ENCODE measurements at regions not wholly inside any gene's neighbourhood (a gene's known extent, or its start where the extent isn't known, plus 50 kb on each side); places are given as distances from the start of the nearest gene placed in this dataset.
A peak's percentile ranks its signal among the peaks of the same experiment; 100 is the strongest.
"Not testable (repeated sequence)": the region's sequence is repeated elsewhere in the genome, so short reads cannot be mapped to it uniquely, and the experiment has no call there.

- DNase-seq, result no peak
Measured at GRCh38 chr3:181239441-181239840, 249.9 kb upstream of the DNAJC19 start.

- DNase-seq, result no peak
Measured at GRCh38 chr3:181230258-181230657, 240.7 kb upstream of the DNAJC19 start.

GRCh38 chr3:181213347-181213746, 223.8 kb upstream of the DNAJC19 start:
- DNase-seq, result no peak

GRCh38 chr3:181212271-181212670, 222.7 kb upstream of the DNAJC19 start:
- DNase-seq, result no peak

GRCh38 chr3:181210275-181210674, 220.7 kb upstream of the DNAJC19 start:
- DNase-seq, result peak; percentile 6

GRCh38 chr3:181189556-181189955, 200.0 kb upstream of the DNAJC19 start:
- no peak for DNase-seq

GRCh38 chr3:181183764-181184163, 194.2 kb upstream of the DNAJC19 start:
- DNase-seq, result no peak

- not testable (repeated sequence) for DNase-seq
Measured at GRCh38 chr3:181183057-181183456, 193.5 kb upstream of the DNAJC19 start.

- no peak for DNase-seq
Measured at GRCh38 chr3:181178991-181179390, 189.5 kb upstream of the DNAJC19 start.

GRCh38 chr3:181176601-181177000, 187.1 kb upstream of the DNAJC19 start:
- peak; percentile 71 for DNase-seq

- no peak for DNase-seq
Measured at GRCh38 chr3:181174676-181175233, 185.2 kb upstream of the DNAJC19 start.

GRCh38 chr3:181174022-181174421, 184.5 kb upstream of the DNAJC19 start:
- no peak for DNase-seq

GRCh38 chr3:181173227-181173626, 183.7 kb upstream of the DNAJC19 start:
- DNase-seq, result no peak

- DNase-seq, result no peak
Measured at GRCh38 chr3:181134873-181135272, 145.3 kb upstream of the DNAJC19 start.

GRCh38 chr3:181133832-181134231, 144.3 kb upstream of the DNAJC19 start:
- DNase-seq, result no peak

- no peak for DNase-seq
Measured at GRCh38 chr3:181105646-181106045, 116.1 kb upstream of the DNAJC19 start.

GRCh38 chr3:181103605-181104004, 114.1 kb upstream of the DNAJC19 start:
- DNase-seq, result peak; percentile 43

GRCh38 chr3:181086011-181086410, 96.5 kb upstream of the DNAJC19 start:
- DNase-seq, result no peak

GRCh38 chr3:181081930-181082329, 92.4 kb upstream of the DNAJC19 start:
- DNase-seq, result no peak

GRCh38 chr3:181076558-181076957, 87.0 kb upstream of the DNAJC19 start:
- DNase-seq, result no peak

GRCh38 chr3:181075098-181075497, 85.6 kb upstream of the DNAJC19 start:
- no peak for DNase-seq

- DNase-seq, result no peak
Measured at GRCh38 chr3:181066143-181067087, 76.9 kb upstream of the DNAJC19 start.

- DNase-seq, result no peak
Measured at GRCh38 chr3:181056136-181056732, 66.7 kb upstream of the DNAJC19 start.

GRCh38 chr3:181054538-181054937, 65.0 kb upstream of the DNAJC19 start:
- no peak for DNase-seq

Measured in hematopoietic multipotent progenitor cell treated with erythropoietin and hydrocortisone succinate and interleukin-3 and kit ligand, for 8 days (in vitro differentiated cells).